GM12878 (cell line): ENCODE measurements at regions not wholly inside any gene's neighbourhood (a gene's known extent, or its start where the extent isn't known, plus 50 kb on each side); places are given as distances from the start of the nearest gene placed in this dataset.

Experiments used
- ATAC-seq: fragments of 200-7000 bp; cut with Tn5 transposase; 3 replicates; pipeline ENCODE4 v1.9.1; 2020; ENCODE audit warnings: mild to moderate bottlenecking, moderate library complexity
- BruUV-seq: library from RNA; stranded (reverse); fragments of 400-500 nt; replicated peaks from 2 replicates; lab custom pipeline; 2021; lab: Mats Ljungman, UMichigan
- CTCF ChIA-PET: fragments of 300-600 bp; sonication (Branson Sonifier 250); formaldehyde crosslinking; extraction: SDS; loops from one replicate; lab custom pipeline; 2021; ENCODE audit warnings: inconsistent platforms; lab: Yijun Ruan, JAX
- POLR2A ChIA-PET: fragments of 350-600 bp; formaldehyde crosslinking; extraction: SDS; loops from one replicate; lab custom pipeline; 2021; ENCODE audit warnings: inconsistent platforms; lab: Charles Lee
- RAD21 ChIA-PET: fragments of 300-600 bp; sonication (Branson Sonifier 250); formaldehyde crosslinking; loops from one replicate; lab custom pipeline; 2023; ENCODE audit warnings: antibody characterized with exemption; ENCODE audit not compliant: unreplicated experiment; lab: Charles Lee
- SMC1A ChIA-PET: fragments of 300-600 bp; sonication (Branson Sonifier 250); formaldehyde crosslinking; loops from one replicate; lab custom pipeline; 2023; ENCODE audit not compliant: unreplicated experiment, uncharacterized antibody; lab: Charles Lee
- DNase-seq: peaks from one replicate; pipeline ENCODE4 v3.0.0-alpha.2; 2011; ENCODE audit warnings: low read depth, low spot score
- FAIRE-seq: peaks from 3 replicates; lab custom pipeline; 2011; peaks lifted over from hg19 to GRCh38; lab: Jason Lieb, UNC
- H2AFZ ChIP-seq: 2 replicates; pipeline ENCODE4 v1.6.0; 2011; ENCODE audit warnings: low read depth, low read length, control low read depth; ENCODE audit not compliant: control insufficient read depth
- H3K27ac ChIP-seq: 2 replicates; pipeline ENCODE4 v1.5.1; 2011; ENCODE audit warnings: control low read depth; ENCODE audit not compliant: control insufficient read depth, insufficient read depth
- H3K27me3 ChIP-seq, 2 experiments: replicated peaks in 1 of 2; 2 replicates each; pipeline versions ENCODE4 v1.6.0 to v1.6.1; 2011; ENCODE audit warnings: low read length in 1 of 2; ENCODE audit not compliant: control insufficient read depth in 2 of 2, insufficient read depth in 2 of 2
- H3K36me3 ChIP-seq, 2 experiments: 2 replicates each; pipeline ENCODE4 v1.5.1; 2011; ENCODE audit warnings: low read length in 1 of 2; ENCODE audit not compliant: control insufficient read depth in 2 of 2, insufficient read depth in 2 of 2
- H3K4me1 ChIP-seq: 2 replicates; pipeline ENCODE4 v1.6.1; 2011; ENCODE audit warnings: mild to moderate bottlenecking, low read length, moderate library complexity, mixed read lengths; ENCODE audit not compliant: control insufficient read depth, insufficient read depth
- H3K4me2 ChIP-seq: 2 replicates; pipeline ENCODE4 v1.6.0; 2011; ENCODE audit warnings: control low read depth; ENCODE audit not compliant: control insufficient read depth, insufficient read depth
- H3K4me3 ChIP-seq: fragments of 200-600 bp; sonication (generic); 2 replicates; pipeline ENCODE4 v1.5.1; 2016
- H3K79me2 ChIP-seq: 2 replicates; pipeline ENCODE4 v1.6.0; 2011; ENCODE audit warnings: low read length; ENCODE audit not compliant: control insufficient read depth, insufficient read depth
- H3K9ac ChIP-seq: 2 replicates; pipeline ENCODE4 v1.8.0; 2011; ENCODE audit warnings: low read length, control low read depth, mixed read lengths; ENCODE audit not compliant: control insufficient read depth, insufficient read depth
- H3K9me3 ChIP-seq: replicated peaks from 3 replicates; pipeline ENCODE4 v1.5.1; 2011; ENCODE audit warnings: mild to moderate bottlenecking, low read length; ENCODE audit not compliant: control insufficient read depth, insufficient read depth
- H4K20me1 ChIP-seq: 2 replicates; pipeline ENCODE4 v1.6.0; 2011; ENCODE audit not compliant: control insufficient read depth, insufficient read depth
- ETV6 ChIP-seq, 2 experiments: fragments of 450-650 bp in 1 of 2; IDR thresholded peaks in 1 of 2; conservative IDR thresholded peaks in 1 of 2; 2 replicates each; pipeline ENCODE4 v1.6.1; 2014; ENCODE audit warnings: antibody characterized with exemption in 1 of 2, borderline replicate concordance in 1 of 2, low read depth in 1 of 2, mild to moderate bottlenecking in 1 of 2, moderate library complexity in 1 of 2
- HDAC2 ChIP-seq: fragments of 200-600 bp; sonication (generic); IDR thresholded peaks from 2 replicates; pipeline ENCODE4 v1.6.1; 2017
- MYC ChIP-seq: IDR thresholded peaks from 2 replicates; pipeline ENCODE4 v1.6.1; 2011; ENCODE audit warnings: mild to moderate bottlenecking, low read length, moderate library complexity, inconsistent platforms; ENCODE audit not compliant: insufficient read depth, insufficient replicate concordance, insufficient read length, severe bottlenecking
- NFXL1 ChIP-seq: fragments of 450-650 bp; IDR thresholded peaks from 2 replicates; pipeline ENCODE4 v1.6.1; 2017; ENCODE audit warnings: antibody characterized with exemption, mild to moderate bottlenecking, borderline replicate concordance
- ZBED1 ChIP-seq: IDR thresholded peaks from 2 replicates; pipeline ENCODE4 v1.6.1; 2016; ENCODE audit warnings: borderline replicate concordance
- ZNF217 ChIP-seq: fragments of 450-650 bp; IDR thresholded peaks from 2 replicates; pipeline ENCODE4 v1.6.1; 2017; ENCODE audit warnings: antibody characterized with exemption, mild to moderate bottlenecking
- WGBS: methylation state at CpG from one replicate; pipeline ENCODE4 v1.1.6; 2016; ENCODE audit warnings: low lambda C conversion rate; ENCODE audit not compliant: insufficient replicate concordance, insufficient coverage; ENCODE audit errors: missing lambda C conversion rate; 5-methylcytosine and 5-hydroxymethylcytosine counted together
- in situ Hi-C: fragments of 300-500 bp; cut with MboI; formaldehyde crosslinking; loops from 9 replicates; pipeline ENCODE4 v1.14.3; 2018; ENCODE audit warnings: mixed read lengths
- intact Hi-C: fragments of 100-400 bp; cut with micrococcal nuclease; formaldehyde crosslinking; loops from one replicate; pipeline ENCODE4 v1.14.2; 2022; ENCODE audit not compliant: unreplicated experiment
- TF ChIP-seq, protein P1 (sequence below): IDR thresholded peaks from 2 replicates; pipeline ENCODE4 v1.6.1; 2011; ENCODE audit warnings: low read depth, mild to moderate bottlenecking, low read length, moderate library complexity, borderline replicate concordance; ENCODE audit errors: extremely low read depth

GRCh38 chr20:53874706-53875105 lies 195.7 kb downstream of the BCAS1 start:
- FAIRE-seq (no peak), ATAC-seq (no peak), DNase-seq (no peak)
- Histone ChIP-seq H3K9ac (no peak overlapping the region), H3K27ac (no peak overlapping the region), H3K4me3 (no peak overlapping the region), H3K36me3 (no peaks in the 10 kb centered on the region), H3K27me3 (no peaks in the 10 kb centered on the region), H3K4me1 (peaks cover 33% of the 10 kb centered on the region), H3K9me3 (no peaks in the 10 kb centered on the region; the same call in 2 of the 3 replicates), H4K20me1 (no peaks in the 10 kb centered on the region), H3K4me2 (no peak overlapping the region), H2AFZ (no peak overlapping the region), H3K79me2 (no peaks in the 10 kb centered on the region)
- WGBS = 96% methylated on average over 1 of the region's 1 CpG
- in situ Hi-C loops (no loop called here), intact Hi-C loops (loop anchor here (5.0 kb wide), 2 partner anchors 137 to 188 kb away; no protein-coding TSS in a partner anchor)
- SMC1A ChIA-PET = interaction anchor here (0.6 to 3.7 kb wide), 9 partner anchors 10 to 223 kb away, joined by 3 to 56 read pairs (median 4); no protein-coding TSS in a partner anchor
- peak; percentile 73 for TF ChIP-seq NFXL1
- no peak for TF ChIP-seq ZBED1
- TF ChIP-seq HDAC2 = no peak
- TF ChIP-seq, protein P1, sequence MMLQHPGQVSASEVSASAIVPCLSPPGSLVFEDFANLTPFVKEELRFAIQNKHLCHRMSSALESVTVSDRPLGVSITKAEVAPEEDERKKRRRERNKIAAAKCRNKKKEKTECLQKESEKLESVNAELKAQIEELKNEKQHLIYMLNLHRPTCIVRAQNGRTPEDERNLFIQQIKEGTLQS = no peak
- no peak for TF ChIP-seq ZNF217
- TF ChIP-seq ETV6 (conservative IDR thresholded peaks at IDR 0.05 in 1 of 2, IDR thresholded peaks at IDR 0.05 in 1 of 2; ENCODE audit: borderline replicate concordance in 1 of 2, low read depth in 1 of 2) = 0 out of 4 replicates have a peak, but pooled peaks of 1 of the 2 experiments have one; percentile 37
- no peak for TF ChIP-seq MYC
- no TSS peak for BruUV-seq
- CTCF ChIA-PET = interaction anchor here (0.9 kb wide), 1 partner anchor 40 kb away, joined by 3 read pairs; no protein-coding TSS in a partner anchor
- POLR2A ChIA-PET = interaction anchor here (1.0 to 1.4 kb wide), 4 partner anchors 10 to 280 kb away, joined by 3 to 6 read pairs (median 4); no protein-coding TSS in a partner anchor
- RAD21 ChIA-PET = interaction anchor here (1.0 to 1.9 kb wide), 4 partner anchors 17 to 65 kb away, joined by 3 to 5 read pairs (median 5); no protein-coding TSS in a partner anchor
